CD4-positive, alpha-beta T cell (primary cell): ENCODE measurements at regions not wholly inside any gene's neighbourhood (a gene's known extent, or its start where the extent isn't known, plus 50 kb on each side); places are given as distances from the start of the nearest gene placed in this dataset.

Source experiments
- ATAC-seq: fragments of 200-7000 bp; cut with Tn5 transposase; one replicate; pipeline ENCODE4 v1.10.0; 2022; ENCODE audit warnings: mild to moderate bottlenecking; ENCODE audit not compliant: poor library complexity
- CTCF ChIA-PET: fragments of 350-600 bp; sonication (Branson Sonifier 250); formaldehyde crosslinking; loops from one replicate; lab custom pipeline; 2021; ENCODE audit warnings: antibody characterized with exemption, inconsistent platforms; lab: Charles Lee
- POLR2A ChIA-PET: fragments of 350-600 bp; sonication (Branson Sonifier 250); formaldehyde crosslinking; loops from one replicate; lab custom pipeline; 2021; ENCODE audit warnings: antibody characterized with exemption, inconsistent platforms; lab: Charles Lee
- DNase-seq, 14 experiments: peaks; one replicate each; pipeline ENCODE4 v3.0.0-alpha.2; 2013 to 2020; ENCODE audit warnings: mixed read lengths in 2 of 14
- H3K27ac ChIP-seq, 2 donors: one replicate each; pipeline versions ENCODE4 v1.5.1 to v1.7.0; 2013; ENCODE audit warnings: low read length in 2 of 2, low read depth in 1 of 2, mild to moderate bottlenecking in 1 of 2
- H3K27me3 ChIP-seq, 2 experiments: 1 replicate in 1 of 2; 2 replicates in 1 of 2; pipeline versions ENCODE4 v1.6.1 to v1.7.0; 2013; ENCODE audit warnings: low read length in 2 of 2, control low read depth in 1 of 2, mild to moderate bottlenecking in 1 of 2, moderate library complexity in 1 of 2; ENCODE audit not compliant: insufficient read depth in 2 of 2, control insufficient read depth in 1 of 2
- H3K36me3 ChIP-seq: one replicate; pipeline ENCODE4 v1.6.1; 2013; ENCODE audit warnings: low read length, control low read depth; ENCODE audit not compliant: insufficient read depth
- H3K4me1 ChIP-seq: one replicate; pipeline ENCODE4 v1.6.1; 2013; ENCODE audit warnings: low read length, control low read depth; ENCODE audit not compliant: insufficient read depth
- H3K4me3 ChIP-seq: one replicate; pipeline ENCODE4 v1.5.1; 2013; ENCODE audit warnings: mild to moderate bottlenecking, low read length, moderate library complexity
- H3K9me3 ChIP-seq, 2 experiments: 1 replicate in 1 of 2; 2 replicates in 1 of 2; pipeline versions ENCODE4 v1.6.1 to v1.7.0; 2013; ENCODE audit warnings: low read length in 2 of 2, mild to moderate bottlenecking in 2 of 2, control low read depth in 1 of 2, moderate library complexity in 1 of 2; ENCODE audit not compliant: control insufficient read depth in 1 of 2, insufficient read depth in 1 of 2
- H3K27ac Mint-ChIP-seq: one replicate; pipeline ENCODE4 v1.8.0; 2020; ENCODE audit warnings: mixed read lengths
- H3K27me3 Mint-ChIP-seq: one replicate; pipeline ENCODE4 v1.8.0; 2021; ENCODE audit warnings: mixed read lengths
- H3K36me3 Mint-ChIP-seq: one replicate; pipeline ENCODE4 v1.8.0; 2021; ENCODE audit warnings: low read depth, mixed read lengths
- H3K4me1 Mint-ChIP-seq: one replicate; pipeline ENCODE4 v1.8.0; 2021; ENCODE audit warnings: low read depth, mixed read lengths
- H3K4me3 Mint-ChIP-seq: one replicate; pipeline ENCODE4 v1.8.0; 2020; ENCODE audit warnings: mild to moderate bottlenecking, mixed read lengths
- H3K9me3 Mint-ChIP-seq: one replicate; pipeline ENCODE4 v1.8.0; 2020; ENCODE audit warnings: mixed read lengths
- CTCF ChIP-seq: fragments of 200-600 bp; IDR thresholded peaks from one replicate; pipeline ENCODE4 v1.8.0; 2022; ENCODE audit warnings: antibody characterized with exemption, mild to moderate bottlenecking
- intact Hi-C, 2 experiments: fragments of 100-400 bp; cut with DNase I in 1 of 2; cut with micrococcal nuclease in 1 of 2; formaldehyde crosslinking; loops; one replicate each; pipeline versions ENCODE4 v1.15.1 to v1.9.0; 2023 to 2025; cut with DNase I, micrococcal nuclease

GRCh38 chr6:122154912-122155575 lies 244.4 kb upstream of the HSF2 start:
- H3K4me3 ChIP-seq, result no peak overlapping the region
- peaks cover 3% of the 10 kb centered on the region for H3K9me3 Mint-ChIP-seq
- POLR2A ChIA-PET, result no interaction called here
- no peak for TF ChIP-seq CTCF
- H3K36me3 Mint-ChIP-seq, result no peaks in the 10 kb centered on the region
- DNase-seq (no peak), ATAC-seq (no peak)
- no peaks in the 10 kb centered on the region for H3K36me3 ChIP-seq
- H3K27me3 Mint-ChIP-seq, result no peaks in the 10 kb centered on the region
- CTCF ChIA-PET, result no interaction called here
- no peak overlapping the region for H3K27ac ChIP-seq
- H3K4me1 Mint-ChIP-seq, result no peaks in the 10 kb centered on the region
- no peaks in the 10 kb centered on the region for H3K27me3 ChIP-seq
- intact Hi-C loops, result no loop called here
- no peak overlapping the region for H3K27ac Mint-ChIP-seq
- H3K4me3 Mint-ChIP-seq, result no peak overlapping the region
- no peaks in the 10 kb centered on the region for H3K4me1 ChIP-seq
- H3K9me3 ChIP-seq, result peaks cover 0 to 5% of the 10 kb centered on the region in 2 experiments

GRCh38 chr6:122161136-122161535 lies 238.3 kb upstream of the HSF2 start:
- Mint-ChIP-seq H3K4me1 (no peaks in the 10 kb centered on the region), H3K27me3 (no peaks in the 10 kb centered on the region), H3K36me3 (no peaks in the 10 kb centered on the region), H3K9me3 (no peaks in the 10 kb centered on the region), H3K27ac (no peak overlapping the region), H3K4me3 (no peak overlapping the region)
- CTCF ChIA-PET, result no interaction called here
- Histone ChIP-seq H3K36me3 (no peaks in the 10 kb centered on the region), H3K4me1 (no peaks in the 10 kb centered on the region), H3K4me3 (no peak overlapping the region), H3K27ac (no peak overlapping the region), H3K27me3 (no peaks in the 10 kb centered on the region), H3K9me3 (peaks cover 0 to 8% of the 10 kb centered on the region in 2 experiments)
- intact Hi-C loops, result no loop called here
- POLR2A ChIA-PET, result no interaction called here
- ATAC-seq, result no peak
- DNase-seq, result no peak
- no peak for TF ChIP-seq CTCF

GRCh38 chr6:122165014-122165413 lies 234.4 kb upstream of the HSF2 start:
- H3K4me1 ChIP-seq, result no peaks in the 10 kb centered on the region
- Mint-ChIP-seq H3K9me3 (no peaks in the 10 kb centered on the region), H3K27ac (no peak overlapping the region), H3K27me3 (no peaks in the 10 kb centered on the region), H3K36me3 (no peaks in the 10 kb centered on the region), H3K4me1 (no peaks in the 10 kb centered on the region), H3K4me3 (no peak overlapping the region)
- H3K36me3 ChIP-seq, result no peaks in the 10 kb centered on the region
- H3K27ac ChIP-seq, result no peak overlapping the region
- POLR2A ChIA-PET, result no interaction called here
- no peak overlapping the region for H3K4me3 ChIP-seq
- intact Hi-C loops, result no loop called here
- no peaks in the 10 kb centered on the region for H3K27me3 ChIP-seq
- CTCF ChIA-PET, result no interaction called here
- peak in 1 of 14 experiments; percentile 8 for DNase-seq
- no peak for TF ChIP-seq CTCF
- peaks cover 0 to 9% of the 10 kb centered on the region in 2 experiments for H3K9me3 ChIP-seq
- no peak for ATAC-seq
